Hepatocyte (in vitro differentiated cells): ENCODE measurements at regions not wholly inside any gene's neighbourhood (a gene's known extent, or its start where the extent isn't known, plus 50 kb on each side); places are given as distances from the start of the nearest gene placed in this dataset.

Experiments
- DNase-seq: peaks from one replicate; pipeline ENCODE4 v3.0.0-alpha.2; 2016; ENCODE audit warnings: low spot score
- H2AFZ ChIP-seq: fragments of 200-600 bp; sonication (generic); 2 replicates; pipeline ENCODE4 v1.6.0; 2016; ENCODE audit warnings: antibody characterized with exemption, mild to moderate bottlenecking
- H3K27ac ChIP-seq: fragments of 200-600 bp; sonication (generic); 2 replicates; pipeline ENCODE4 v1.5.1; 2016; ENCODE audit warnings: mild to moderate bottlenecking
- H3K27me3 ChIP-seq: fragments of 200-600 bp; sonication (generic); 2 replicates; pipeline ENCODE4 v1.6.1; 2016
- H3K36me3 ChIP-seq: fragments of 200-600 bp; sonication (generic); replicated peaks from 2 replicates; pipeline ENCODE4 v1.5.1; 2016; ENCODE audit warnings: low read depth; ENCODE audit not compliant: insufficient read depth
- H3K4me1 ChIP-seq: fragments of 200-600 bp; sonication (generic); 2 replicates; pipeline ENCODE4 v1.5.1; 2016; ENCODE audit warnings: mild to moderate bottlenecking, moderate library complexity; ENCODE audit not compliant: insufficient read depth
- H3K4me2 ChIP-seq: fragments of 200-600 bp; sonication (generic); 2 replicates; pipeline ENCODE4 v1.6.0; 2016
- H3K4me3 ChIP-seq: fragments of 200-600 bp; sonication (generic); 2 replicates; pipeline ENCODE4 v1.5.1; 2016; ENCODE audit warnings: mild to moderate bottlenecking
- H3K79me2 ChIP-seq: fragments of 200-600 bp; sonication (generic); 2 replicates; pipeline ENCODE4 v1.6.0; 2017; ENCODE audit warnings: mild to moderate bottlenecking
- H3K9me2 ChIP-seq: fragments of 200-600 bp; sonication (generic); replicated peaks from 2 replicates; pipeline ENCODE4 v1.6.0; 2017; ENCODE audit warnings: mild to moderate bottlenecking; ENCODE audit not compliant: insufficient read depth
- H3K9me3 ChIP-seq: fragments of 200-600 bp; sonication (generic); 2 replicates; pipeline ENCODE4 v1.5.1; 2016; ENCODE audit warnings: low read depth, mild to moderate bottlenecking
- H4K20me1 ChIP-seq: fragments of 200-600 bp; sonication (generic); 2 replicates; pipeline ENCODE4 v1.6.0; 2016; ENCODE audit warnings: mild to moderate bottlenecking; ENCODE audit not compliant: insufficient read depth, poor library complexity, severe bottlenecking
- CTCF ChIP-seq: fragments of 200-600 bp; sonication (generic); IDR thresholded peaks from 2 replicates; pipeline ENCODE4 v1.5.1; 2016; ENCODE audit warnings: antibody characterized with exemption, mild to moderate bottlenecking; ENCODE audit not compliant: poor library complexity
- EZH2 ChIP-seq: fragments of 200-600 bp; sonication (generic); IDR thresholded peaks from 2 replicates; pipeline ENCODE4 v1.6.1; 2016; ENCODE audit warnings: antibody characterized with exemption, mild to moderate bottlenecking, borderline replicate concordance
- EZH2phosphoT487 ChIP-seq: fragments of 200-600 bp; sonication (generic); IDR thresholded peaks from one replicate; pipeline ENCODE4 v1.6.1; 2018; ENCODE audit warnings: antibody characterized with exemption, mild to moderate bottlenecking, low read depth, moderate library complexity; ENCODE audit not compliant: unreplicated experiment, severe bottlenecking
- WGBS: methylation state at CpG from one replicate; pipeline ENCODE4 v1.1.6; 2016; ENCODE audit warnings: low lambda C conversion rate; ENCODE audit errors: missing lambda C conversion rate; 5-methylcytosine and 5-hydroxymethylcytosine counted together

GRCh38 chr6:148110925-148111324, 231.7 kb upstream of the SASH1 start:
- Histone ChIP-seq H2AFZ (no peak overlapping the region), H3K9me3 (no peaks in the 10 kb centered on the region), H3K4me3 (no peak overlapping the region), H3K36me3 (no peaks in the 10 kb centered on the region), H3K79me2 (no peaks in the 10 kb centered on the region), H3K4me2 (no peak overlapping the region), H4K20me1 (no peaks in the 10 kb centered on the region), H3K27me3 (no peaks in the 10 kb centered on the region), H3K4me1 (no peaks in the 10 kb centered on the region), H3K27ac (no peak overlapping the region), H3K9me2 (no peaks in the 10 kb centered on the region)
- no peak for TF ChIP-seq EZH2phosphoT487
- TF ChIP-seq EZH2 = no peak
- TF ChIP-seq CTCF = no peak
- DNase-seq = no peak
- 100% methylated on average over 3 of the region's 3 CpGs for WGBS

- TF ChIP-seq EZH2phosphoT487 (no peak), EZH2 (no peak), CTCF (no peak)
- no peaks in the 10 kb centered on the region for H3K79me2 ChIP-seq
- H3K9me3 ChIP-seq = no peaks in the 10 kb centered on the region
- H3K9me2 ChIP-seq = no peaks in the 10 kb centered on the region
- no peaks in the 10 kb centered on the region for H3K36me3 ChIP-seq
- H3K4me2 ChIP-seq = no peak overlapping the region
- no peak overlapping the region for H3K4me3 ChIP-seq
- no peaks in the 10 kb centered on the region for H3K4me1 ChIP-seq
- H4K20me1 ChIP-seq = no peaks in the 10 kb centered on the region
- DNase-seq = no peak
- no peak overlapping the region for H2AFZ ChIP-seq
- no peaks in the 10 kb centered on the region for H3K27me3 ChIP-seq
- no peak overlapping the region for H3K27ac ChIP-seq
- 83% methylated on average over 2 of the region's 2 CpGs for WGBS
Observed at GRCh38 chr6:148112851-148113319, 229.8 kb upstream of the SASH1 start.

- H3K9me3 ChIP-seq = no peaks in the 10 kb centered on the region
- no peaks in the 10 kb centered on the region for H3K27me3 ChIP-seq
- H3K27ac ChIP-seq = no peak overlapping the region
- H3K4me3 ChIP-seq = no peak overlapping the region
- no peaks in the 10 kb centered on the region for H3K36me3 ChIP-seq
- no peaks in the 10 kb centered on the region for H3K4me1 ChIP-seq
- H4K20me1 ChIP-seq = no peaks in the 10 kb centered on the region
- TF ChIP-seq CTCF = no peak
- no peak for TF ChIP-seq EZH2phosphoT487
- no peak for TF ChIP-seq EZH2
- no peak for DNase-seq
- H3K4me2 ChIP-seq = no peak overlapping the region
- no peaks in the 10 kb centered on the region for H3K9me2 ChIP-seq
- H2AFZ ChIP-seq = no peak overlapping the region
- no peaks in the 10 kb centered on the region for H3K79me2 ChIP-seq
- 78% methylated on average over 3 of the region's 3 CpGs for WGBS
Observed at GRCh38 chr6:148116001-148116400, 226.6 kb upstream of the SASH1 start.

GRCh38 chr6:148118244-148118643, 224.4 kb upstream of the SASH1 start:
- H2AFZ ChIP-seq = no peak overlapping the region
- H3K4me2 ChIP-seq = no peak overlapping the region
- 89% methylated on average over 1 of the region's 1 CpG for WGBS
- H3K9me2 ChIP-seq = no peaks in the 10 kb centered on the region
- no peak for DNase-seq
- no peaks in the 10 kb centered on the region for H3K36me3 ChIP-seq
- H3K79me2 ChIP-seq = no peaks in the 10 kb centered on the region
- H3K4me1 ChIP-seq = no peaks in the 10 kb centered on the region
- TF ChIP-seq EZH2phosphoT487 = no peak
- TF ChIP-seq EZH2 = no peak
- TF ChIP-seq CTCF = no peak
- no peaks in the 10 kb centered on the region for H4K20me1 ChIP-seq
- no peak overlapping the region for H3K27ac ChIP-seq
- no peaks in the 10 kb centered on the region for H3K27me3 ChIP-seq
- H3K4me3 ChIP-seq = no peak overlapping the region
- no peaks in the 10 kb centered on the region for H3K9me3 ChIP-seq
